ENCODE measurements at regions not wholly inside any gene's neighbourhood (a gene's known extent, or its start where the extent isn't known, plus 50 kb on each side); places are given as distances from the start of the nearest gene placed in this dataset.
"Not testable (repeated sequence)": the region's sequence is repeated elsewhere in the genome, so short reads cannot be mapped to it uniquely, and the experiment has no call there.

DNA sequence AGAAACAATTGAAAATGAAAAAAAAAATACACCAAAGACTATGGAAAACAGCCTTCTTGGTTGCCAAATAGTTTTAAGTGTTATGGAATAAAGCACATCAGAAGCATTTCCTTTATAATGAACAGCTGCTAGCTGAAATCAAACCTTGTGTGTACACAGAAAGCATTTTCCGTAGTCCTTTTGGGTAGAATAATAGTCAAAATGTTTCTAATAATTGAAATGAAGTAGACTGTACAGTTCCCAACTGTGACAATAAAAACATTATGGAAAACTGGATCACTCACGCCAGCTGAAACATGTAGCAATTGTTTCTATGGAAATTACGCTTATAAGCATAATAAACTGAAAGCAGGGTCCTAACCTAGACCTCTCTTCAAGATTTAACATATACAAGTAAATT, 856.3 kb upstream of the B3GALT2 start:
- DNase-seq: no peak

DNA sequence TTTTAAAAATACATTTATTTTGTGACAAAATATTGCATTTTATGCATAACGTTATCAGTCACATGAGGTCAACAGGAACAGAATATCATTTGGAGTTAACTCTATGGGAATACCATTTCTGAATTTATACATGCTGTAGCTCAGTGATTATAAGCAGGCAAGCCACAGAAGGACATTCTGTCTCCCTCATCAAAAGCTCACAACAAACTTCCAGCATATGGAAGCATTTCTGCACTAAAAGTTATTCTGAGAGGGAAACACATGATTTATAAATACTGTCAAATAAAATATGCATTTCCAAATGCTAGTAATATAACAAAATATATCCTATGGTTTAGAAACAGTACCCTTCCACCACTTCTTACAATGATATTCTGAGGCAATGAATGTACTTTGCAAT, 854.1 kb upstream of the B3GALT2 start:
- no peak for DNase-seq

DNA sequence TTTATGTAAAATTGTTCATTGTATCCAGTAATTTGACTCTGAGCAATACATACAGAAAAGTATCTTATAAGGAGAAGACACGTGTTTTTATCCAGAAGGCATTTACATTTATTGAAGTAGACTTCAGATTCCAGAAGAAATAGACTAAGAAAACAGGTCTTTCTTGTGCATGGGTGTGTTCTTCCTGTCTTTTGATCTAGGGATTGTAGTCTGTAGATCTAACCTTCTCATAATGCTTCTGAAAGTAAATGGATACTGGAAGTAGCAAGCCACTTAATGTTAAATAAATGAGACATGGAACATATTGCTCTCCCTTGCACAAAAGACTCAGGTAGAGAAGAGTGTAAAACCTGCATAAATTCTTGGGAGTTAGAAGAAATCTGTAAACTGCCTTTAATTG, 853.2 kb upstream of the B3GALT2 start:
- no peak for DNase-seq

DNA sequence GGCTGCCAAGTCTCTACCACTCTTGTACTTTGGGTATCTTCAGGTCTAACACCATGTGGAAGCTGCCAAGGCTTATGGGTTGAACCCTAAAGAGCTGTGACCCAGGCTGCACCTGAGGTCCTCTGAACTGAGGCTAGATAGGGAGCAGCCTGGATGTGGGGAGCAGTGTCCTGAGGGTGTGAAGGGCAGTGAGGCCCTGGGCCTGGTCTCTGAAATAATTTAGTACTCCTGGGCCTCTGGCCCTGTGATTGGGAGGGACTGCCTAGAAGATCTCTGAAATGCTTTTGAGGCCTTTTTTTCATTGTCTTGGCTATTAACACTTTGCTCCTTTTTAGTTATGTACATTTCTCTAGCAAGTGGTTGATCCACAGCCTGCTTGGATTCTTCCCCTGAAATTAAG, 847.2 kb upstream of the B3GALT2 start:
- DNase-seq: no peak

DNA sequence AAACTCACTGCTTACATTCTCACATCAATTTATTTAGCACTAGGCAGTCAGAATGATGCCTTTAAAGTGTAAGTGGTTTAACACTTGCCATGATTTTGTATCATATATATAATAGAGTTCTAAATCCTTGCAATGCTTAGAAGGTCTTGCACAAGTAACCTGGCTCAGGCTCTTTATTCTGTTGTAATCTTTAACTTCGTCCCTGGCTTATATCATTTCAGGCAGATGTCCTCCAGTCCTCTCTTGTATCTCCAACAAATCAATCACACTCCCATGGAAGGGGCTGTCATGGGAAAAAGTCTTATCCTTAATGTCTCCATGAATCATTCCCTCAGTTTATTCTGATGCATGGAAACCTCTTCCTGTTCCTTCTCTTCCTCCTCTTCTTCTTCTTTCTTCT, 841.6 kb upstream of the B3GALT2 start:
- no peak for DNase-seq

DNA sequence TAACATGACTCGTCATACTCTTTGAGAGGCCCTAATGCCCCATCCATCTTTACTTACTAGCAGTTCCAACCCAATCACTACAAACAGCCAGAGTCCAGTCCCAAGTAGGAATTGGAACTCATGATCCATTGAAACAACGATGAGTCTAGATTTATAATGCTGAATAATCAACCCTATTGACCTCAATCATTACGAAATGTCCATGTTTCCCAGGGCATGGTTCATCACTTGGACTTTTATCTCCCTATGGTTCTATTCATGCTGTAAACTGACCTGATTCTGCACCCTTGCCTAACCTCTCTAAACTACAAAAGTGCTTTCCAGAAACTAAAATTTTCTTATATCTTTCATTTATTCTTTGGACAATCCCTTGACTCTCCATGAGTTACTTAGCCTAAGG, 840.0 kb upstream of the B3GALT2 start:
- no peak for DNase-seq

DNA sequence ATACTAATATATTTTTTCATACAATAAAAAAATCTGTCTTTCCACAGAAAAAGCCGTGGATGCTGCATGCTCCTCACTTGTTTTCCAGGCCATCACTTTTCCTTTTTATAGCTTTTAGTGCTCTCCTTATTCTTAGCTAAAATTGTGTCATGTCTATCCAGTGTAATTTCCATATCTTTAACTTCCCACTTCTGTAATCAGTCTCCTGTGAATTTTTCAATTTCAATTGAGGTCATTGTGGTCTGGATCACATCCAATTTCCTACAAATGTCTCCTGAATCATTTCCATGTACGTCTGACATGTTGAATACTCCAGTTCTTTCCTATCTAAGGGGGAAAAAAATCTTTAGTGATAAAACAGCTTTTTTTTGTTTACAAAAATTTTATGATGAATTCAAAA, 838.2 kb upstream of the B3GALT2 start:
- no peak for DNase-seq

DNA sequence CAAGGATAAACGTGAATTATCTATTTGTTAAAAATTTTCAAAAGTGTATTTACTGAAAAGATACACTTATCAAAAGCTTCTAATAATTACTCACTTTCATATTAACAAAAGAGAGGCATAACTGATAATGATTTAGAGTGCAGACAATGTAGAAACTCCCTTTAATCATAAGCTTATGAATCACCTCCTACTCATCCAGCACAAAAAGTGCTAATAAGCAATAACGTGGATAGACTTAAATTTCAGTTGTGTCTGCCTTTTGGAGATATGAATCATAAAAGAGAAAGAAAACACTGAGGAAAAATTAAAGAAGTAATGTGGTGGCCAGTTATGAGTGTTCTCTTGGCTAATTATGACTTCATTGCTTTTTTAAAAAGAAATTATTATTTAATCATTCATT, 827.6 kb upstream of the B3GALT2 start:
- no peak for DNase-seq

DNA sequence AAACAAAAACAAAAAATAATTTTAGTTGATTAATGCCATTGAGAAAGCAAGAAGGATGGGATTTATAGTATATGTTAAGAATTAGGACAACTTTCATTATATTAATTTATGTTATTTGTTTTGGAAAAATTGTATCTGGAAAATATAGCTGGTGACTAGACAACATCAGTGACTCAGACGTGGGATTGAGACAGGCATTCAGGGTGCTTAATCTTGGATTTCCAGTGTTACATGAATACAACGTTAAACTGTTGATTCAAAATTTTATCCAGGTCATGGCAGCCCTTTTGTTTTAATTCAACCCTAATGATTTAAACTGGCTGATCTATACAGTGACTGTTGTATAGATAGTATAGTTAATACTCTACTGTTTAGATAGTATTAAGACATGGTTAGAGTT, 827.1 kb upstream of the B3GALT2 start:
- no peak for DNase-seq

DNA sequence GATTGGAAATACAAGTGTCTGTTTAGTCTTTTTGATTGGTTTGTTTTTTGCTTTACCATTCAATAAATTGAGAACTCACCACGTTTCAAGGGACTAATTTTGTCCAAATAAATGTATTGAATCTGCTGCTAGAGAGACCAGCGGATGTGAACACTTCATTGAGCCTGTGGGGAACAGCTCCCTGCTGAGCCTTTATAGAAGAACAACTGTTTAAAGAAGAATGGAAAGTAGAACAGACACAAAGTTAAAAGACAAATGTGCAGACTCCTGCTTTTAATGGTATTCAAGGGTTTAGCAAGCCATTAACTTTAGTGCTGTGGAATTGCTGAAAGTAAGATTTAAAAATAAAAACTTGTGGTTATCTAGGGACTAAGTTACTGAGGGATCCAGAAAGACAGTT, 817.7 kb upstream of the B3GALT2 start:
- no peak for DNase-seq

DNA sequence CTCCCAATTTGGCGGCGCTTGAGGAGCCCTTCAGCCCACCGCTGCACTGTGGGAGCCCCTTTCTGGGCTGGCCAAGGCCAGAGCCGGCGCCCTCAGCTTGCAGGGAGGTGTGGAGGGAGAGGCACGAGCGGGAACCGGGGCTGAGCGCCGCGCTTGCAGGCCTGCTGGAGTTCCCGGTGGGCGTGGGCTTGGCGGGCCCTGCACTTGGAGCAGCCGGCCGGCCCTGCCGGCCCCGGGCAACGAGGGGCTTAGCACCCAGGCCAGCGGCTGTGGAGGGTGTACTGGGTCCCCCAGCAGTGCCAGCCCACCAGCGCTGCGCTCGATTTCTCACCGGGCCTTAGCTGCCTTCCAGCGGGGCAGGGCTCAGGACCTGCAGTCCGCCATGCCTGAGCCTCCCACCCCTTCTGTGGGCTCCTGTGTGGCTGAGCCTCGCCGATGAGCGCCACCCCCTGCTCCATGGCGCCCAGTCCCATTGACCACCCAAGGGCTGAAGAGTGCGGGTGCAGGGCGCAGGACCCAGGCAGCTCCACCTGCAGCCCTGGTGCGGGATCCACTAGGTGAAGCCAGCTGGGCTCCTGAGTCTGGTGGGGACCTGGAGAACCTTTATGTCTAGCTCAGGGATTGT, 815.4 kb upstream of the B3GALT2 start:
- not testable (repeated sequence) for DNase-seq

DNA sequence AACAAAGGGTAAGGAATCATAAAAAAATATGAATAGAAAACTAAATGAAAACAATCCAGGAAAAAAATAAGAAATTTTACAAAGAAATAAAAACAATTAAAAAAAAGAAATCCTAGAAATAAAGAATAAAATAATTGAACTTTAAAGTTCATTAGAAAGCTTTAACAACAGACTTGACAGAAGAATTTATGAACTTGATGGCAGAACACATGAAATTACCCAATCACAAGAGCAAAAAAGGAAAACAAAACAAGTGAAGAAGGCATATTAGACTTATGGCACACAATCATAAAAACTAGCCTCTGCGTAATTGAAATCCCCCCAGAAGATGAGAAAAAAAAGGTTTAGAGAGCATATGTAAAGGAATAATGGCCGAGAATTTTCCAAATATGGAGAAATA, 802.5 kb upstream of the B3GALT2 start:
- no peak for DNase-seq

DNA sequence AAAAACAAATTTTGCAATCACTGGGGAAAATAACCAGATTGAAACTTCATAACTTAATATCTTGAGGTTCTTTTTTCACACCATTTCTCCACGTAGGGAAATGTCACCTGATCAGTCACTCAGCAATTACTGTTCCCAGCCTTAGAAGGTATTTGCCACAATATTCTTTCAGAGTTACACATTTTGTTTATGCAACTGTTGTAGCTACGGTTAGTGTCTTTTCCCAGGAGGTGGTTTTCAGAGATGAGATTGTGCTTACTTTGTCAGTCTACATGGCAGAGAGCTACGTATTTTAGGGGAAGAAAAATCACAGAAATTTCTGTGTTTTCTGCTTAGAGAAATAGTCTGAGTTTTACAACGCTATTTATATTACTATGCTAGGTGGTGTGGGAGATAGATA, 792.8 kb upstream of the B3GALT2 start:
- no peak for DNase-seq

DNA sequence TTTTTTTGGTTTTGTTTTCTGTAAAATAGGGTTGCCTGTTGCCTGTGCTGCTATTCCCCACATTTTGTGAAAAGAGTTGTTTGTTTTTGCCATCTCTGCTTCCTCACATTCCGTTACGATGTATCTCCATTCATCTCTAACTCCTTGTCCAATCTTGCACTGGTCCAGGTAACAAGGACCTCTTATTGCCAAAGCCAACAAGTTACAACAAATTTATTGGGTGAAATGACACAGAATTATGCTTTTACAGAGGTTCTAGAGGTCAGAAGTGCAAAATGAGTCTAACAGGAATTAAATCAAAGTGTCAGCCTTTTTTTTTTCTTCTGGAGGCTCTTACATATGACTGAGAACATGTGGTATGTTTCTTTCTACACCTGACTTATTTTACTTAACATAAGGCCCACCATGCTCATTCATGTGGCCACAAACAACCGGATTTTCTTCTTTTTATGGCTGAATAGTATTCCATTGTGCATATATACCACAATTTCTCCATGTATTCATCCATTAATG, 787.9 kb upstream of the B3GALT2 start:
- no peak for DNase-seq

DNA sequence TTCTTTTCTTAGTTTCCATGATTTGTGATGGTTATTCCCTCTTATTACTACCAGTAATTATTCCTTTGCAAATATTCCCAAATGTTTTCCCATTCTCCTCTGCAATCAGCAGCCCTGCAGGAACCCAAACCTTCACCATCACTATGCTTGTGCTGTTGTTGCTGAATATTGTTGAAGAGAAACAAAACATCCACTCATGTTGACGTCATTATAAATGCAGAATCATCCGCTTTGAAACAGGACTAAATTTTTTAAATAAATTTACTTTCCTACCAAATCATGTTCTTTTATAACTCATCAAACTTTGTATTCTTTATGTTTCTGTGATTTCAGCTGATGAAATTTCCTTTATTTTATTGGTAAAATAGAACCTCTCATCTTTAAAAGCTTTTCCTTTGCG, 787.0 kb upstream of the B3GALT2 start:
- no peak for DNase-seq

DNA sequence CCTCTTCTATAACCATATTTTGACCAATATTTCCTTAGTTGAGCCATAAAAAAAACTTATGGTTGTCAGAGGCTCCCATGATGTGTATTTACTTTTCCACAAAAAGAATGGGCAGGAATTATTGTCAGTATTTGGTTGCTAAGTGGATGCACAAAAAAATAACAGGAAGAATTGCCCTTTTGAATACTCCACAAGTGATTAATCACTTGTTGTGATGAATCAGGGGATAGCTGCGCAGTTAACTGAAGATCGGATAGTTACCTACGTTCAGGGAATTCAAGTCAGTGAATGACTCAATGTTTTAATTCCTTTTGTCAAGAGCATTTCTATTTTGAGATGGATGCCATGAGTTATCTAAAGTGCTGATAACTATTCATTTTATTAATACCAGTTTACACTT, 785.2 kb upstream of the B3GALT2 start:
- no peak for DNase-seq

DNA sequence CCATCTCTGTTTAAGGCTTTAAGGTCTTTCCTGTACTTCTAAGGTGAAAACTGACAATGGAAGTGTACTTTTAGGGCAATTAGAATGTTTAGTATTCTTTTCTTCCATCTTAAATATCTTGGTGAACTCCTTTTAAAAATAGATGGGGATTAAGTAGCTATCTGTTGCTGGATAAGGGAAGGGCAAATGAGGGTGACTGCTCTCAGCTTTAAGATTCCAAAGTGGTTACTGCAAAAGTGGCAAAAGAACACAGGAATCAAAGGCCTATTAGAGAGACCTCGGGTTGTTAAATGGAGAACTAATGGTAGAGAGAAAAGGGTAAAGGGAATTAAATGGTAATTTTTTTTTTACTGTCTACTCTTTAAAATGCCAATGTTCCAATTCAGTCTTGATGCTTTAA, 774.1 kb upstream of the B3GALT2 start:
- no peak for DNase-seq

DNA sequence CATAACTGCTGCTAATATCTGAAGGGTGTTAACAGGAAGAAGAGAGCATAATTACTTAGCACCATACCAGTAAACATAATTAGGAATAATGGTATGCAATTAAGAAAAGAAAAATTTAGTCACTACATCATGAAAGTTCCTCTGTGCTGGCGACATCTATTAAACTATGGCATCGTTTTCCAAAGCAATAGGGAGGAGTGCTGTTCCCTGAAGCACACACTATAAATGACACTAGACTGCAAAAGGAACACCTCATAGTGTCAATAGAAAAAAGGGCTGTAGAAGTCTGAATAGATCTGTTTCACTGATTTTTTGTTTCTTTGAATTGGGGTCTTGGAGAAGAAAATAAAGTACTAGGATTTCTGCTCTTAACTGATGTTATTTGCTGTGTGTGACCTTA, 773.6 kb upstream of the B3GALT2 start:
- DNase-seq: no peak

DNA sequence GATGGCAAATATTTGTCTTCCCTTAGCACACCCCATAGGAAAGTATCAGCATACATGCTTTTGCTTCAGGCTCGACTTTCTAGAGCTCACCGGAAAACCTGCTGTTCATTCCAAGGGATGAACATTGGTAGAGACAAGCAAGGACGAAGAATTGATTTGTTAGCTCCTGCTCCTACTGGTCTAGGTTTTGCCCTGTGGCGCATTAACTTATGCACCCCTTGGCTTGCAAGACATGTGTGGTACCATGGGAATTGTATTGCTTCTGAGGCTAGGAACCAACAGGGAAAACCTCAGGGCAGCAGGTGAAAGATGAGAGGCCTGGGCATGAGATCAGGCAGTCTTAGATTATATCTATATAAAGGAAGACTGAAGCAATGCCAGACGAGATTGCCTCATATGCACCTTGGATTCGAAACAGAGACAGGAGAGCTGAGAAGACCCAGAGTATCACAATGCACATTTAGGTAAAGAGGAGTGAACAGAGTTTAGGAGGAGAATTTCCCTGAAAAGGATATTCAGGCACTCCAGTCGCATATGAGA, 771.2 kb upstream of the B3GALT2 start:
- DNase-seq: no peak

DNA sequence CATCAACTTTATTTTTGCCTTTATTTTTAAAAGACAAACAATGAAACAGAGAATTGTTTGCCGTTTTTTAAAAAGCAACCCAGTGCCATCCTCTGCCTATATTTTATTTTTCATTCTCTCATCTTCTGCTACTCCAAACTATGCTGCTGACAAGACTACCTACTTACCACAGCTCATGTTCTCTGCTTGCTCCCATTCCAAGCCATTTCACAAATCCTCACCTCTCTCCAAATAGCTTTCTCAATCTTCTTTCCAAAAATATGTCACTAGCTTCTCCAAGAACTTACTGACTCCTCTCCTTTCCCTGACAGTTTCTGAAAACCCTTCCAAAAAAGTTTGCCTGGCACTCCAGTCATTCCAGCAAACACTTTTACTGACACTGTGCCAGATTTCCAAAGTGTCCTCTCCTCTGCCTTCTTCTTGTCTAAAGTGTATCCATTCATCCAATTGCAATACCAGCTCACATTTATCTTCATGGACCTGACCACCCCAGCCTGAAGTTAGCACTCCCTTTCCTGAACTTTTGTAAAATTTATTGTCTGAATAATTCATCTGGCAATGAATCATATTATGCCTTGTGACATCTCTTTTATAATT, 766.5 kb upstream of the B3GALT2 start:
- no peak for DNase-seq

DNA sequence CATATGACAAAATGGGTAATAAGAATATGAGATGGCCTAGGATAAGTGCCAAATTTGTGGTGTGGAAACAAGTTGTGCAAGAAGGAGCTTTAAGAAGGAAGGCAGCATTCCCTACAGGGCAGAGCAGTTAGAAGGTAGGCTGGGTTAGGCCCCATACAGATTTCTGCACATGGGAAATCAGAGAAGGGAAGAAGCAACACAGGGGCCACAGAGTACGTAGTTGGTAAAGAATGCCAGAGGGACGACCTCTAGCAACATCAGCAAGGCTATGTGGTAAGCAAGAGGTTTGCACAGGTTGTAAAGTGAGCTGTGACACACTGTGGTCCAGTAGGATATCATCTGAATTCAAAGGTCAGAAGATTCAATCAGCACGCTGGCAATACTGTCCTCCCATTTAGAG, 765.6 kb upstream of the B3GALT2 start:
- DNase-seq: no peak

DNA sequence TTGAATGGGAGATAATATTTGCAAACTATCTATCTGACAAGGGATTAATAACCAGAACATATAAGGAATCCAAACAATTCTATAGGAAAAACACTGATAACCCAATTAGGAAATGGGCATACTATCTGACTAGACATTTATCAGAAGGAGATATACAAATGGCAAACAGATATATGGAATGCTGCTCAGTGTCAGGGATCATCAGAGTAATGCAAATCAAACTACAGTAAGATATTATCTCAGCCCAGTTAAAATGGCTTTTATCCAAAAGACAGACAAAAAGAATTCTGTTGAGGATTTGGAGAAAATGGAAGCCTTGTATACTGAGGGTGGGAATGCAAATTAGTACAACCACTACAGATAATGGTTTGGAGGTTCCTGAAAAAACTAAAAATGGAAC, 758.0 kb upstream of the B3GALT2 start:
- no peak for DNase-seq

DNA sequence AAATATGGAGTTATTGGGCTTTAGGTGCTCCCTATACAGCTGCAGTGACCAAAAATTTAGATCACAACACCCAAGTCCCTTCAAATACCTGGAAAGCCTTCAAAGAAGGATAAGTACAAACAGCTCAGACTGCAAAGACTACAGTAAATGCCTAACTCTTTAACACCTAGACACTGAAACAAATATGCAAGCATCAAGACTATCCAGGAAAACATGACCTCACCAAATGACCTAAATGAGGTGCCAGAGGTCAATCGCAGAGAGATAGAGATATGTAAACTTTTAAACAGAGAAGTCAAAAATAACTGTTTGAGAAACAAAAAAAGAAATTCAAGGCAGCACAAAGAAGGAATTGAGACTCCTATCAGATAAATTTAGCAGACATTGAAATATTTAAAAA, 753.8 kb upstream of the B3GALT2 start:
- DNase-seq: no peak

DNA sequence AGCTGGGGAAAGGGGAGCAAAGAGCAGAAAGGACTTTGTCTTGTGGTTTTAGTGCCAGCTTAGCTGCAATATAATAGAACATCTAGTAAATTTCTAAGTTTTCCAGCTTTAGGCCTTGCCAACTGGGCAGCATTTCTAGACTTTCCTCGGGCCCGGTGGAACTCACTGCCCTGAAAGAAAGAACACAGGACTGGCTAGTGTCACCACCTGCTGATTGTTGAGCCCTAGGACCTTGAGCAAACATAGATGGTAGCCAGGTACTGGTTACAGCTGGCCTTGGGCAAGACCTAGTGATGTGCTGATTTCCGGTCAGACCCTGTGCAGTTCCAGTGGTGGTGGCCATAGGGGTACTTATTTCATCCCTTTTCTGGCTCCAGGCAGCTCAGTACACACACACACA, 753.2 kb upstream of the B3GALT2 start:
- no peak for DNase-seq

DNA sequence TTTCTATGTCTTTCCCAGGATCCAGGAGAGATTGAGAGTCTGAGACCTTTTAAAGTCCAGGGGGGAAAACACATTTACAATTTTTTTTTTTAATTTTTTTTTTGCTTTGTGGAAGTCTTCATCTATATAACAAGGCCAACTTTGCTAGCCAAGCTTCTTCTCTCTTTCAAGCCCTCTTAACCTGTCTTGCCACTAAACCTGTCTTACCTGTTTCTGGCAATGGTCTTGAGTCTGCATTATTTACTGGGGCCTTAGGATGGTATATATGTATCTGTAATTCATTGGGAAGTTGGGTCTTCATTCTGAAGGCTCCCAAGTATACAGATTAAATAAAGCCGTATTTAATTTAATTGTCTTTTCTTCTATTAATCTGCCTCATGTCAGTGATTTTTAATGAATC, 750.9 kb upstream of the B3GALT2 start:
- DNase-seq: no peak
